Ecto neural progenitor cell (in vitro differentiated cells): ENCODE measurements at regions not wholly inside any gene's neighbourhood (a gene's known extent, or its start where the extent isn't known, plus 50 kb on each side); places are given as distances from the start of the nearest gene placed in this dataset.
"Not testable (repeated sequence)": the region's sequence is repeated elsewhere in the genome, so short reads cannot be mapped to it uniquely, and the experiment has no call there.

ENCODE experiments used
- DNase-seq: peaks from one replicate; pipeline ENCODE4 v3.0.0-alpha.2; 2018; ENCODE audit warnings: low spot score

DNA sequence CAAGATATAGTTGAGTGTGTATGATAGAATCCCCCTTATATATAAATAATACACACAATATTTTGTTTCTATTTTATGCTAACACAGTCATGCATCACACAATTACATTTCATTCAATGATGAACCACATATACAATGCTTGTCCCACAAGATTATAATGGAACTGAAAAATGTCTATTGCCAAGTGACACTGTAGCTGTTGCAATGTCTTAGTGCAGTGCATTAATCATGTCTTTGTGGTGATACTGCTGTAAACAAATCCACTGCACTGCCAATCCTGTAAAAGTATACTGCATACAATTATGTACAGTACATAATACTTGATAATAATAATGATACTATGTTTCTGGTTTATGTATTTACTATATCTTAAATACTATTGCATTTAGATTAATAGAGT is 512.1 kb upstream of the CNTN3 start:
- no peak for DNase-seq

DNA sequence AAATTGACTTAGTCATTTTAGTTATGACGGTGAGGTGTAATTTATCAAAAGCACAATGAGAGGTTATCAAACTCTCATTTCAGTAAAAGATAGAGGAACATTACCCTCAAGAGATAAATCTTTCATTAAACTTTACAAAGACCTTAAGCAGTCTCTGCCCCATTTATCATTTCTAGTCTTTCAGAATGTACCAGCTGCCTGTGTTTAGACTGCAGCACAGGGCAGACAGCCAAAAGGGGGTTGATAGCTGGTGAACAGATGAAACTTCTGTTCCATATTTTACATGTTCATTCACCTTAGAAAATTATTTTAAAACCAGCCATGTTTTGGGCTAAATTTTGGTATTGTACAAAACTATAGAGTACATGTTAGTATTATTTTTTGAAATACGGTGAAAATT is 514.6 kb upstream of the CNTN3 start:
- no peak for DNase-seq

DNA sequence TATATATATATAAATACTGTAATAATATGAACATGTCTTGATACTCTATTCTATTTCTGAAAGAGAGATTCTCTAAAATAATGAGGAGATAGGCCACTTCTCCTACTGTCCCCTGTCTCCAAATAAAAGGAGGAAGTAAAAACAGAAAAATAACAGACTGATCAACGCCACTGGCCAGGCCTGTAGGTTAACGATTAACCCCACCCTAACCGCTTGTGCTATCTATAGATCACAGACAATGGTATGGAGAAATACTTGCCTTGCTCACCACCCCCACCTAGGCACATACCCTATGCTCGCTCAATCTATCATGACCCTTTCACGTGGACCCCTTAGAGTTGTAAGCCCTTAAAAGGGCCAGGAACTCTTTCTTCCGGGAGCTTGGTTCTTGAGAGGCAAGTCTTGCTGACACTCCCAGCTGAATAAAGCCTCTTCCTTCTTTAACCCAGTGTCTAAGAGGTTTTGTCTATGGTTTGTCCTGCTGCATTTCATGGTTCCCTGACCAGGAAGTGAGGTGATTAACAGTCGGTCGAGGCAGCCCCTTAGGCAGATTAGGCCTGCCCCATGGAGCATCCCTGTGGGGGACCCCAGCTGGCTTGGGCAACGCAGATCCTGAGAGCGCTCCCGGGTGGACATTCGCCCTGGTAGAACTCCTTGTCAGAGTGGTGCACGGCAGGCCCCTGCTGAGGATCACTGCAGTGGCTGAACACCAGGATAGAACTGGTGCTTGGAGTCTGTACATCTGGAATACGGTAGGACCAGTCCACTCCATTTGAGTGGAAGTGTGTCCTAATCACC is 521.8 kb upstream of the CNTN3 start:
- DNase-seq: no peak

DNA sequence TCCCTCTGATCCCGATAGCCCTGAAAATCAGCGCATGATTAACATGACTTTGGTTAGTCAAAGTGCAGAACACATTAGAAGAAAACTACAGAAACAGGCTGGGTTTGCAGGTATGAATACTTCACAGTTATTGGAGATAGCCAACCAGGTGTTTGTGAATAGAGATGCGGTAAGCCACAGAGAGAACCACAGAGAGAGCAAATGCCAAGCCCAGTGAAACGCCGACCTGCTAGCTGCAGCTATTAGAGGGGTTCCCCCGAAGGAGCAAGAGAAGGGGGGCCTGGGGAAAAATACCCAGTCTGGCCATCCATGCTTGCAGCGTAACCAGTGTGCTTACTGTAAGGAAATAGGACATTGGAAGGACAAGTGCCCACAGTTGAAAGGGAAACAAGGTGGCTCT is 523.9 kb upstream of the CNTN3 start:
- DNase-seq: no peak

DNA sequence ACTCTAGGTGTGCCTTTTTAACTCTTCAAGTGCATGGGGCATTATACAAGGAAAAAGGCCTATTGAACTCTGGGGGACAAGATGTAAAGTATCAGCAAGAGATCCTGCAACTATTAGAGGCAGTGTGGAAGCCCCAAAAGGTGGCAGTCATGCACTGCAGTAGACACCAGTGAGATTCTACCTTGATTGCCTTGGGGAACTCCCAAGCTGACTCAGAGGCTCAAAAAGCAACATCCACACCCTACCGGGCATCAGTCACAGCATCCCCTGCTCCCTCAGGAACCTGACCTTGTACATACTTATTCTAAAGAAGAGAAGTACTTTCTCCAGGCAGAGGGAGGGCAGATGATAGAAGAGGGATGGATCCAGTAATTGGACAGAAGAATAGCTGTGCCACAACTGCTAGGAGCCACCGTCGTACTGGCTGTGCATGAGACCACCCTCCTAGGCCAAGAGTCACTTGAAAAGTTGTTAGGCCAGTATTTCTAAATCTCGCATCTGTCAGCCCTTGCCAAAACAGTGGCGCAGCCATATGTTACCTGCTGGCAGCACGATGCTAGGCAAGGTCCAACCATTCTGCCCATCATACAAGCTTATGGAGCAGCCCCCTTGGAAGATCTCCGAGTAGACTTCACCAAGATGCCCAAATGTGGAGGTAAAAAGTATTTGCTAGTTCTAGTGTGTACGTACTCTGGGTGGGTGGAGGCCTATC is 523.1 kb upstream of the FRG2C start:
- no peak for DNase-seq

DNA sequence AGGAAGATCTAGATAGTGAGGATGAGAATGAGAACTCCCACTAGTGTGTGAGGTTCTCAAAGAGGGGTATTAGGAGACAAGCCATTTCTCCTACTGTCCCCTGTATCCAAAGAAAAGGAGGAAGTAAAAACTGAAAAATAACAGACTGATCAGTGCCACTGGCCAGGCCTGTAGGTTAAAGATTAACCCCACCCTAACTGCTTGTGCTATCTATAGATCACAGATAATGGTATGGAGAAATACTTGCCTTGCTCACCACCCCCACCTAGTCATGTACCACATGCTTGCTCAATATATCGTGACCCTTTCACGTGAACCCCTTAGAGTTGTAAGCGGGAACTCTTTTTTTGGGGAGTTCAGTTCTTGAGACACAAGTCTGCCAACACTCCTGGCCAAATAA is 519.7 kb upstream of the FRG2C start:
- DNase-seq: no peak

DNA sequence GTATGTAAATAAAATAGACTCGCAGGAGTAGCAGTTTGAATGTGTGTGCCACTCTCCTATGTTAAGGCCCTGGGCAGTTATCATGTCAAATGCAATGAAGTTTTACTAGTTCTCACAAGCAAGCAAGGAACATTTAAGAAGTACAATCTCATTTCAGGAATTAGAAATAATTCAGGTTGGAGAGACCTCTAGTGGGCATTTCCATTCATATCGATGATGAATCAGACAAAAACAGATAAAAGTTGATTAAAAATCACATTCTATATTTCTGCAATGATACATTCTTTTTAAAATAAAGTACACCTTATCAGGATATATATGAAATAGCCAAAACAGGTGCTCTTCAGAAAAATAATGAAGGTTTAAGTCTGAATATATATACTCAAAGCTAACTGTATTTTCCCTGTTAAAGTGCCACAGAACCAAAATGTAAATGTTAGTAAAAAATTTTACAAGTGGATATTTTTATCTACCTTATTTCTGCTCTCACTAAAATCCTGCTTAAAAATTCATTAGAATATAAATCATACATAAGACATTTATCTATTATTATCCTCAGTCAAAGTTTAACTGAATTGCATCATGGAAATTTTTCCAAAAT is 492.4 kb upstream of the FRG2C start:
- DNase-seq: no peak

DNA sequence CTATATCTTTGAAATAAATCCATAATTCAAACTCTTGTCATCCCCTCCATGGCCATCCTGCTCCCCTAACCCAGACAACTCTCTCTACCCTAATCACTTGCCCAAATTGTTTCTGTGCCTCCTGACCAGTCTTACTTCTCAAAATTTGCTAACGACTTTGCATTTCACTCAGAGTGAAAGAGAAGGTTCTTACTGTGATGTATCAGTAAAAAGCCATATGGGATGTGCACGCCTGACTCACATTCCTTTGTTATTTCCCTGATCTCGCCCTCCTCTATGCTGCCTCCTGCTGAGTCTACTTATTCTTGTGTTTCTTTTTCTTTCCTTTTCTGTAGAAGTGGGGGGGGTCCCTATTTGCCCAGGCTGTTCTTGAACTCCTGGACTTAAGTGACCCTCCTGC is 487.2 kb upstream of the FRG2C start:
- no peak for DNase-seq

DNA sequence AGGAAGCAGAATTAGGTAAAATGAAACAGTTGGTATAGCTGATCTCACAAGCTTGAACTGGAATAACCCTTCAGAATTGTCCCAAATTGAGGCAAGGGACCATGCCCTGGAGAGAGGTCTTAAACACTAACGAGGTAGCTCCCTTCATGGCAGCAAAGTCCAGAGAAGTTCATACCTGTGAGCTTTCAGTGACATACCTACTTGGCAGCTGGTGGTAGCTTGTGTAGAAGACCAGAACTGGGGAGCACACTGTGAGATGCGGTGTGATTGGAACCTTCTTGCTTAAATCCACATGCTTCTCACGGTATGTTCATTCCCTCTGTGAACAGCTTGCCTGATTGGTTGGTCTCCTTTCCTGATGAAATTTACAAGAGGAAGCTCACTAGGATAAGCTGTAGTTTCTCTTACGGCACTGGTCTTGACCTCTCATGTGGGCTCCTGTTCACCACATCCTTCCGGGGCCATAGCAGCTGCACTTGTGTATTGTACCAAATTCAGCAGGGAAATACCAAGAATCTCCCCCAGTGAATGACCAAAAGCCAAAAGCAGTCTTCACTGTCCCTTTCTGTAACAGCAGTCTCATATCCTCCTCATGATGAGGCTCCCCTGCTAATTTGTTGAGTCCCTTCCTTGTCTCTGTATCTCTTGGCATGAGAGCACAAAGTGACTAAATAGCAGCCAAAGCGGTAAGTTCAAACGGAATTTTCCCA is 483.7 kb upstream of the FRG2C start:
- no peak for DNase-seq

DNA sequence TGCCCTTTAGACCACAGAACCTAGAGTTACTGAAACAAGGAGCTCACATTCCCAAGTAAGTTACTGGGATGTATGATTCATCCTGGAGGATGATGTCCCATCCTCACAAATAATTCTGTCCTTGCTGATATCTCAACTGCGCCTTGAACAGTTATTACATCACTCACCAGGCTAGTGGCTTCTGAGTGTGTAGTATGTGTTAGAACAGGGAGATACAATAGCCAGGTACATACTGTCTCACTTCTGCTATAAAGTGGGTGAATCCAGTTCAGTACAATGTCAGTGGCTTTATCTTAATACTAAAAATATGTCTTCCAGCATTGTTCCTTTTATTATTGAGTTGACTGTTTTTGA is 483.2 kb upstream of the FRG2C start:
- DNase-seq: no peak

DNA sequence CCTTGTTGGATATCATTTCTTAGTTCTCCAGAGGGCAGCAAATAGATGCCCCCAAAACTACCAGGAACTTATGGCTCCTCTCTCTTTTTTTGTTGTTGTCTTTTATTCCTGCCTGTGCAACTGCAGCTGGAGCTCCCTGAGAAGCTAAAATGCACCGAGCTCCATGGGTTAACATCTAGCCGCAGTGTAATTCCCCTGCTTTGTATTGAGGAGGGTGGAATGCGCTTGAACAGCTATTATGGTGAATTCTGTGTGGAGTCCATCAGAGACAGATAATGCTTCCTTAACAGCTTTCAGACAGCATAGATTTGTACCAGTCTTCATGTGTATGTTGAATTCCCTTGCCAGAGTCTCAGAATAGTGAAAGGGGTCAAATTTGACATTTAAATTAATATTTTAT is 475.2 kb upstream of the FRG2C start:
- DNase-seq: no peak

DNA sequence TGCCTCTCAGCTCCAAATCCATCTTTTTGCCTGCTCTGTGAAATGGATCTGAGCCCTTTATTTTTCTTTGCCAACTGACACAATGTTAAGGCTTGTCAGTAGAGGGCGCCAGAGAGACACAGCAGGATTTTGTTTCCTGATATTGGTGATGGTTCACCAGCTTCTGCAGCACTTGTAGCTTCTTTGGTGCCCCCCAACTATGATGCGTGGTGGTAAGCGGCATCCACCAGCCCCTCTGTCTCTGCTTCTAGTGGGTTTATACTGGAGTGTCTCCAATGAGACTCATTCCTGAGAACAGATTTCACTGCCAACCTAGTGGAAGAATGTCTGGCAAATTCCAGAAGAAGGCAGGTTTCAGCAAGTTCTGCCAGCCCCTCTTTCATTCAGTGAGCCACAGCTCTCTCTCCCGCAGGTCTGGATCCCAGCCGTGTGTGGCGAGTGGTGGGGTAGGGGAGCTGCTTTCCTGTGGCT is 471.9 kb upstream of the FRG2C start:
- DNase-seq: peak; percentile 57

DNA sequence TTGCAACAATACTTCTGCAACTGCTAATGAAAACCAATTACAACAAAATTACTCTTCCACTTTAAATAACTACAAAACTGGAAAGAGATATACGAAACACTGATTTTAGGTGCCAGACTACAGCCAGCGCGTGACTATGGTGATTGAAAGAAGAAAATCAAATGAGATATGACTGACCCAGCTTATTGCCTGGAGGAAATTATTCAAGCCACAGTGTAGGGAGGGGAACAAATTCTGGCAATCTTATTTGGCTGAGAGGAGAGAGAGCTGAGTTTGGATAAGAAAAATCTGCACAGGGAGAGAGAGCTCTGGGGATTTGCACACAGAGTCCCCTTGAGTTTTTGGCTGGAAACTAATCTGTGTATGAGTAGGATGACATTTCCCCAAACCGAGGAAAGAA is 470.3 kb upstream of the FRG2C start:
- DNase-seq: no peak

DNA sequence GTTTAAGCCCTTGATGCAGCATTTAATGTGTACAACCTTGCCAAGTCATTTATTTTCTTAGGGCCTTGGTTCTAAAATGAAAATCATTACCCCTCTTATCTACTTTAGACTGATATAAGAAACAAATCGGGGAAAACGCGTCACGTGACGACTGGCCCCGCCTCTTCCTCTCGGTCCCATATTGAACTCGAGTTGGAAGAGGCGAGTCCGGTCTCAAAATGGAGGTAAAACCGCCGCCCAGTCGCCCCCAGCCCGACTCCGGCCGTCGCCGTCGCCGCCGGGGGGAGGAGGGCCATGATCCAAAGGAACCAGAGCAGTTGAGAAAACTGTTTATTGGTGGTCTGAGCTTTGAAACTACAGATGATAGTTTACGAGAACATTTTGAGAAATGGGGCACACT is 449.8 kb upstream of the FRG2C start:
- not testable (repeated sequence) for DNase-seq

DNA sequence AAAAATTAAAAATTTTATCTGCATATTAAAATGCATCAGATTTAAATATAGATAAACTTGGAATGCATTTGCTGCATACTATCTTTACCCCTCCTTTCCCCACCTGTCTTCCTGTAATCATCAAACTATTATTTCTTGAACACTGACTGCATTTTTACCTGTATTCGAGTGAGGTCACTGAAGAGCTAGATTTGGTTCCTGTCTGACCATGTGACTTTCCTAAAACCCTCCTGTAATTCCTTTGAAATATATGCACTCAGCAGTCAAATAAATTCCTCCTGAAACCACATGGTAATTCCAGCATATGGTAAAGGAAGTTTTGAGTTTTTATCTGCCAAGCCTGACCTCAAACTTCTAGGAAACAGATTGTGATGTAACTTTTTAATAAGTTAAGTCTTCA is 445.6 kb upstream of the FRG2C start:
- no peak for DNase-seq

DNA sequence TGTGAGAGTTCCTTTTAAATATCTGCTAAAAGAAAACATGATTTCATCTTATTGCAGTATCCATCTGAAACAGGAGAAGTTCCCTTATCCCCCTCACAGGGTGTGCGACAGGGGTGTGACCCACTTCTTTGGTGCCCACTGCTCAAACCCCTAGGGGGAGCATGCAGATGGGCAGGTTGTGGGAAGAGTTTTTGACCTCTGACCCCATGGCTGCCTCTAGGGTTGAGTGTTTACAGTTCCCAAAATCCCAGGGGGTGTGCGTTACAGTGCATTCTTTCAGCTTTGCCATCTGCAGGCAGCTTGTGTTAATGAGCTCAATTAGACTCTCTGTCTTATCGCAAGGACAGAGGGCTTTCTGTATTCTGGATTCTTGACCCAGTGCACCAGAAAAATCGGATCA is 443.2 kb upstream of the FRG2C start:
- DNase-seq: peak; percentile 52

DNA sequence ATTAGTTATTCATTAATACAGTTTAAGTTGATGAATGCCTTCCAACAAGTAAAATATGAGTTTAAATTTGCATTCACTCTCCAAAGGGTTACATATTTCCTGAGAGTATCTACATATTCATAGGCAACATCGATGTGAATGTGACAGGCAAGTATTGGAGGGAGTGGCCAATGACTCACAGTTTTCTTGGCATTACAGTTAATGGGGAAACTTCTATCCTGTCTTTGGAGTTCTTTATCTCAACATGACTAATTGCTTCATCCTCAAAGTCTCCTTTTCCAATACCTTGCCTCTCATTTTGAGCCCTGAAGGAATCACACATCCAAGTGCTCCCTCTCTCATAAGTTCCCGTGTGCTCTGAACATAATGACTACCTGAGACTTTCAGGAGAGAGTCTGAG is 439.7 kb upstream of the FRG2C start:
- DNase-seq: no peak

DNA sequence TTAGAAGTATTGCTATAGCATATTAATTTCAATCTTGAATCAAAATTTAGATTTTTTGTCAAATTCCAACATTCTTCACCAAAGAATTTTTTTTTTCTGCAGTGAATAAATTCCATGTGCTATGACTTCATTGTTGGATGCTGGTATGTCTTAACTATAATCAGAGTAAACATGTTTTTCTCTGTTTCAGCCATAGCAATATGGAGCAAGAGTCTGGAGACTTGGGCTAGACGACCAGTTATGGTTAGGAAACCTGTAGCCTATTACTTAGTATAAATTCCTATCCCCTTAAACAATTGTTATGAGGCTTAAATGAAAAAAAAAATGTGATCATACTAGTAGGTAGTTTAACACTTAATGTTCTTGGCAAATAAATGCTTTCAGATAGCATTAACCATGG is 431.9 kb upstream of the FRG2C start:
- no peak for DNase-seq

DNA sequence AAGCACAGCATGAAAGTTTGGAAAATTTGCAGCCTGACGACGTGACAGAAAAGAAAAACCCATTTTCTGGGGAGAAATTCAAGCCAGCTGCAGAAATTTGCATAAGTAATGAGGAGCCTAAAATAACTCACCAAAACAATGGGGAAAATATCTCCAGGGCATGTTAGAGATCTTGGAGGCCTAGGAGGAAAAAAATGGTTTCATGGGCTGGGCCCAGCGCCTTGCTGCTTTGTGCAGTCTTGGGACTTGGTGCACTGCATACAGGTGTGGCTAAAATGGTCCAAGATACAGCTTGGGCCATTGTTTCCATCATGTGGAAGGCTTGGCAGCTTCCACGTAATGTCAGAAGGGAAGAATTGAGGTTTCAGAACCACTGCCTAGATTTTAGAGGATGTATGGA is 428.5 kb upstream of the FRG2C start:
- DNase-seq: no peak

DNA sequence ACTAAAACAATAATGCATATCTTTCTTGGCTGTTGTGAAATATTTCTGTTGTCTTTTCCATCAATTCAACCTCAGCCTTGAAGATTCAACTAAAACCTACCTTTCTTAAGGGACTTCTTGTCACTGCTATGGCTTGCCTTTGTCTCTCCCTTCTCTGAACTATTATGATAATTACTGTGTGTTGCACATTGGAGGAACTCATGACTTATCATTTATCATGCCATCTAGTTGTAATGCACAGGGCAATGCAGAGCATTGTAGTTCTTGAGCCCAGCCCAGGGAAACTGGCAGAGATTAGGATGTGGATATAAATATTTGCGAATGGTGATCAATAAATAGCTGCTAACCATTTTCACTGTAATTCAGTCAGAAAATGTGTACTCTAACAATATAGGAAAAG is 427.1 kb upstream of the FRG2C start:
- no peak for DNase-seq

DNA sequence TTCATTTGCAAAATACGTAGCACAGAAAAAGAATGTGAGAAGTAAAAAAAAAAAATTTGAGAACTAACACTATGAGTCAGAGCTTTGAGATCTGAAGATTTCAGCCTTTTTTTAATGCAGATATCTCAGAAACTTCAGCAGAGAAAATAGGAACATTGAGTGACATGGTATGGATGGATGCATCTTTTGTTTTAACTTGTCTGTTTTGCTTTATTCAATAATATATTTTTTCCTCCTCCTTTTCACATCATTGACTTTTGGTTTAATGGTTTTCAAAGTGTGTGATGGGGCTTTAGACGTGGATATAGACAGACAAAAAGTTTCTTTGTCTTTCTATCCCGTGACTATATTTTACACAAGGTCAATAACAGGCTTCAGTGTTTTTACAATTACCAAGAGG is 426.7 kb upstream of the FRG2C start:
- DNase-seq: no peak

DNA sequence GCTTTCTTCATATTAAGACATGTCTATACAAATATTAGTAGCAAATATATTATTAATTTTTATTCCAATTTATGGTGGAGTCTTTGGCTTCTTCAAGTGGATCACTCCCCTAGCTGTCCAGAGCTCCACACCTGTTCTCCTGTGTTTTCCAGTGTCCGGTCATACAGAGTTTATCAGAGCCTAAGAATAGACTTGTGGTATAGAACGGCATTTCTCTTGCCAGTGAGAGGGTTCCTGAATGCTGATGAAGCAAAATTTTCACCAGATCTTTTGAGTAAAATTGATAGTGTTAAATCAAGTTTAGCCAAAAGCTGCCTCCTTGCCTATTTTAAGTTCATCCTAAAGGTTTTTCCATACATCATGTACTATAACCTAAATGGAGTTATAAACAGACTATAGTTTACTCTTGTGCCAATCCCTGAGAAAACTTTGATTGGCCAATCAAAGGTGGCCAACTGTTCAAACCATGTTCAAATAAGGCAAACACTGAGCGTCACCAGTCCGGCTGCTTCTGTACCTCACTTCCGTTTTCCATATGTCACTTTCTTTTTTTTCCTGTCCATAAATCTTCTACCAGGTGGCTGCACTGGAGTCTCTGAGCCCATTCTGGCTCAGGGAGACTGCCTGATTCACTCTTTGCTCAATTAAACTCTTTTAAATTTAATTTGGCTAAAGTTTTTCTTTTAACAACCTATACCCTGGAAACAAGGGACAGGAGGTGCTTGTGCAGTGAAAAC is 422.7 kb upstream of the FRG2C start:
- not testable (repeated sequence) for DNase-seq
